H9 (cell line): ENCODE measurements at regions not wholly inside any gene's neighbourhood (a gene's known extent, or its start where the extent isn't known, plus 50 kb on each side); places are given as distances from the start of the nearest gene placed in this dataset.
A peak's percentile ranks its signal among the peaks of the same experiment; 100 is the strongest.

Experiments used
- DNase-seq: peaks from one replicate; pipeline ENCODE4 v3.0.0-alpha.2; 2017
- H2AFZ ChIP-seq: one replicate; pipeline ENCODE4 v1.6.1; 2013; ENCODE audit warnings: mild to moderate bottlenecking, low read length, control low read depth, moderate library complexity
- H2AK5ac ChIP-seq: 2 replicates; pipeline ENCODE4 v1.6.1; 2013; ENCODE audit warnings: low read length, control low read depth, mixed read lengths; ENCODE audit not compliant: insufficient read length
- H2BK120ac ChIP-seq: one replicate; pipeline ENCODE4 v1.6.1; 2013; ENCODE audit warnings: low read depth, mild to moderate bottlenecking, low read length, control low read depth, inconsistent platforms; ENCODE audit not compliant: poor library complexity, severe bottlenecking
- H2BK12ac ChIP-seq: 2 replicates; pipeline ENCODE4 v1.6.1; 2013; ENCODE audit warnings: low read length, control low read depth, mixed read lengths, low read depth; ENCODE audit not compliant: insufficient read length
- H2BK15ac ChIP-seq: 2 replicates; pipeline ENCODE4 v1.6.1; 2013; ENCODE audit warnings: low read depth, low read length, control low read depth
- H2BK20ac ChIP-seq: one replicate; pipeline ENCODE4 v1.6.1; 2013; ENCODE audit warnings: low read depth, mild to moderate bottlenecking, low read length, control low read depth, inconsistent platforms; ENCODE audit not compliant: poor library complexity, severe bottlenecking
- H2BK5ac ChIP-seq: 2 replicates; pipeline ENCODE4 v1.6.1; 2013; ENCODE audit warnings: low read length, control low read depth, mixed read lengths; ENCODE audit not compliant: insufficient read length
- H3K14ac ChIP-seq: 2 replicates; pipeline ENCODE4 v1.6.1; 2013; ENCODE audit warnings: low read length, control low read depth; ENCODE audit not compliant: insufficient read depth
- H3K18ac ChIP-seq: 2 replicates; pipeline ENCODE4 v1.6.1; 2013; ENCODE audit warnings: low read depth, mild to moderate bottlenecking, mixed read lengths, low read length, control low read depth; ENCODE audit not compliant: insufficient read length
- H3K23ac ChIP-seq: 2 replicates; pipeline ENCODE4 v1.6.1; 2013; ENCODE audit warnings: low read length, control low read depth, mixed read lengths, low read depth; ENCODE audit not compliant: insufficient read length
- H3K23me2 ChIP-seq: 2 replicates; pipeline ENCODE4 v1.6.1; 2013; ENCODE audit warnings: low read depth, mild to moderate bottlenecking, mixed read lengths, low read length, control low read depth; ENCODE audit not compliant: insufficient read length, poor library complexity, severe bottlenecking
- H3K27ac ChIP-seq: 2 replicates; pipeline ENCODE4 v1.5.1; 2013; ENCODE audit warnings: low read length, control low read depth, mixed read lengths, low read depth; ENCODE audit not compliant: insufficient read length
- H3K27me3 ChIP-seq: 2 replicates; pipeline ENCODE4 v1.6.1; 2013; ENCODE audit warnings: low read length, control low read depth, inconsistent platforms; ENCODE audit not compliant: insufficient read depth
- H3K4ac ChIP-seq: 2 replicates; pipeline ENCODE4 v1.6.1; 2013; ENCODE audit warnings: low read depth, mild to moderate bottlenecking, control low read depth, inconsistent platforms, low read length, moderate library complexity
- H3K4me1 ChIP-seq: 2 replicates; pipeline ENCODE4 v1.6.1; 2013; ENCODE audit warnings: low read length, control low read depth, inconsistent platforms; ENCODE audit not compliant: insufficient read depth
- H3K4me2 ChIP-seq: 2 replicates; pipeline ENCODE4 v1.6.1; 2013; ENCODE audit warnings: low read length, control low read depth, mixed read lengths; ENCODE audit not compliant: insufficient read length, insufficient read depth
- H3K56ac ChIP-seq: 2 replicates; pipeline ENCODE4 v1.6.1; 2013; ENCODE audit warnings: low read depth, mild to moderate bottlenecking, mixed read lengths, low read length, control low read depth; ENCODE audit not compliant: insufficient read length
- H3K79me1 ChIP-seq: 2 replicates; pipeline ENCODE4 v1.6.1; 2013; ENCODE audit warnings: low read depth, mild to moderate bottlenecking, moderate library complexity, low read length, control low read depth, inconsistent platforms; ENCODE audit not compliant: insufficient read depth, poor library complexity, severe bottlenecking
- H3K79me2 ChIP-seq: 2 replicates; pipeline ENCODE4 v1.6.1; 2013; ENCODE audit warnings: low read length, control low read depth, inconsistent platforms; ENCODE audit not compliant: insufficient read depth
- H3K9ac ChIP-seq: 2 replicates; pipeline ENCODE4 v1.6.1; 2013; ENCODE audit warnings: low read length, control low read depth, mixed read lengths; ENCODE audit not compliant: insufficient read length; ENCODE audit errors: extremely low read depth
- H3K9me3 ChIP-seq: one replicate; pipeline ENCODE4 v1.6.1; 2013; ENCODE audit warnings: low read depth, low read length, inconsistent platforms; ENCODE audit not compliant: control insufficient read depth
- H3T11ph ChIP-seq: one replicate; pipeline ENCODE4 v1.6.1; 2013; ENCODE audit warnings: mild to moderate bottlenecking, low read length, control low read depth, inconsistent platforms
- H4K20me1 ChIP-seq: one replicate; pipeline ENCODE4 v1.6.1; 2013; ENCODE audit not compliant: control insufficient read depth, insufficient read length, insufficient read depth
- H4K5ac ChIP-seq: 2 replicates; pipeline ENCODE4 v1.6.1; 2013; ENCODE audit warnings: low read depth, mild to moderate bottlenecking, mixed read lengths, low read length, control low read depth; ENCODE audit not compliant: insufficient read length
- H4K8ac ChIP-seq: replicated peaks from 2 replicates; pipeline ENCODE4 v1.6.1; 2013; ENCODE audit warnings: low read length, control low read depth, mixed read lengths, low read depth; ENCODE audit not compliant: insufficient read length
- H4K91ac ChIP-seq: 2 replicates; pipeline ENCODE4 v1.6.1; 2013; ENCODE audit warnings: low read depth, mild to moderate bottlenecking, moderate library complexity, mixed read lengths, low read length, control low read depth; ENCODE audit not compliant: insufficient read length
- H3K27ac Mint-ChIP-seq, 3 experiments: 2 replicates in 2 of 3; 3 replicates in 1 of 3; pipeline ENCODE4 v1.8.0; 2020 to 2021; ENCODE audit warnings: mixed read lengths in 3 of 3, mild to moderate bottlenecking in 1 of 3, moderate library complexity in 1 of 3
- H3K27me3 Mint-ChIP-seq: 2 replicates; pipeline ENCODE4 v1.8.0; 2021; ENCODE audit warnings: low read depth, mild to moderate bottlenecking, moderate library complexity, mixed read lengths
- H3K36me3 Mint-ChIP-seq, 3 experiments: 2 replicates in 2 of 3; 3 replicates in 1 of 3; pipeline ENCODE4 v1.8.0; 2020 to 2021; ENCODE audit warnings: low read depth in 3 of 3, mixed read lengths in 3 of 3; ENCODE audit not compliant: insufficient read depth in 1 of 3
- H3K4me1 Mint-ChIP-seq, 2 experiments: 2 replicates each; pipeline ENCODE4 v1.8.0; 2020; ENCODE audit warnings: mixed read lengths in 2 of 2
- H3K4me3 Mint-ChIP-seq, 2 experiments: 2 replicates in 1 of 2; 3 replicates in 1 of 2; pipeline ENCODE4 v1.8.0; 2020 to 2021; ENCODE audit warnings: mild to moderate bottlenecking in 2 of 2, mixed read lengths in 2 of 2, moderate library complexity in 1 of 2
- H3K9me3 Mint-ChIP-seq, 2 experiments: 2 replicates in 1 of 2; 3 replicates in 1 of 2; pipeline ENCODE4 v1.8.0; 2020; ENCODE audit warnings: mild to moderate bottlenecking in 2 of 2, mixed read lengths in 2 of 2, moderate library complexity in 1 of 2
- WGBS: extraction: QIAGEN DNeasy Blood & Tissue Kit; methylation state at CpG from one replicate; pipeline ENCODE4 v1.1.7; 2013; ENCODE audit warnings: missing lambda C conversion rate, low lambda C conversion rate, mixed read lengths; ENCODE audit not compliant: insufficient read length; ENCODE audit errors: extremely low coverage; 5-methylcytosine and 5-hydroxymethylcytosine counted together
- TF ChIP-seq, protein P1 (sequence below): fragments of 200-600 bp; sonication (generic); conservative IDR thresholded peaks from 3 replicates; pipeline ENCODE4 v1.8.0; 2021; ENCODE audit warnings: antibody characterized with exemption, mild to moderate bottlenecking

DNA sequence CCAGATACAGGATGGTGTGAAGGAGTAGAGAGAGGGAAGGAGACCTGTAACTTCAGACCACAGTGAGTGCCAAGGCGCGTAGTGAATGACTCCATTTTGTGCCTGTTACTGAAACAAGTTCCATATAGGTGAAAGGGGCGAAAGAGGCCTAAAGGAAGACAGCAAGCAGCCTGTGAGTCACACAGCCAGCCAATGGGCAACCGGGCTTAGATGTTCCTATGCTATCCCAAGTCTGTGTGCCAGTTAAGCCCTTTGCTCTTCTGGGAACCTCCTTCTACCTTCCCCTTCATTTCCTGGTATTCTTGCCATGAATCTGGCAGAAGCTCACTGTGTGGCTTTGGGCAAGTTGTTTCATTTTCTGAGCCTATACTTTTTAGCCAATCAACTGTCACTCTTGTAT is 161.8 kb upstream of the LDB2 start:
- no peaks in the 10 kb centered on the region for H3K79me1 ChIP-seq
- H3K27ac Mint-ChIP-seq = peak overlapping the region in 1 of 3 experiments; percentile 65; a peak in 1 of 7 replicates
- no peak for DNase-seq
- no peak overlapping the region for H3K56ac ChIP-seq
- no peaks in the 10 kb centered on the region; the same call in 1 of the 2 replicates for H3K27me3 Mint-ChIP-seq
- H3T11ph ChIP-seq = no peak overlapping the region
- H3K9me3 ChIP-seq = no peaks in the 10 kb centered on the region
- H2BK5ac ChIP-seq = no peak overlapping the region
- H2BK120ac ChIP-seq = no peak overlapping the region
- no peak overlapping the region for H3K4me3 Mint-ChIP-seq
- H4K20me1 ChIP-seq = no peaks in the 10 kb centered on the region
- H3K27ac ChIP-seq = no peak overlapping the region
- TF ChIP-seq, protein P1, sequence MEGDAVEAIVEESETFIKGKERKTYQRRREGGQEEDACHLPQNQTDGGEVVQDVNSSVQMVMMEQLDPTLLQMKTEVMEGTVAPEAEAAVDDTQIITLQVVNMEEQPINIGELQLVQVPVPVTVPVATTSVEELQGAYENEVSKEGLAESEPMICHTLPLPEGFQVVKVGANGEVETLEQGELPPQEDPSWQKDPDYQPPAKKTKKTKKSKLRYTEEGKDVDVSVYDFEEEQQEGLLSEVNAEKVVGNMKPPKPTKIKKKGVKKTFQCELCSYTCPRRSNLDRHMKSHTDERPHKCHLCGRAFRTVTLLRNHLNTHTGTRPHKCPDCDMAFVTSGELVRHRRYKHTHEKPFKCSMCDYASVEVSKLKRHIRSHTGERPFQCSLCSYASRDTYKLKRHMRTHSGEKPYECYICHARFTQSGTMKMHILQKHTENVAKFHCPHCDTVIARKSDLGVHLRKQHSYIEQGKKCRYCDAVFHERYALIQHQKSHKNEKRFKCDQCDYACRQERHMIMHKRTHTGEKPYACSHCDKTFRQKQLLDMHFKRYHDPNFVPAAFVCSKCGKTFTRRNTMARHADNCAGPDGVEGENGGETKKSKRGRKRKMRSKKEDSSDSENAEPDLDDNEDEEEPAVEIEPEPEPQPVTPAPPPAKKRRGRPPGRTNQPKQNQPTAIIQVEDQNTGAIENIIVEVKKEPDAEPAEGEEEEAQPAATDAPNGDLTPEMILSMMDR = no peak
- H3K27me3 ChIP-seq = no peaks in the 10 kb centered on the region
- H3K36me3 Mint-ChIP-seq = no peaks in the 10 kb centered on the region
- WGBS = no CpG with 5 or more reads among the region's 4 CpGs
- H4K91ac ChIP-seq = no peak overlapping the region
- H3K23ac ChIP-seq = no peak overlapping the region
- no peak overlapping the region for H2AK5ac ChIP-seq
- H3K9ac ChIP-seq = no peak overlapping the region
- H3K9me3 Mint-ChIP-seq = no peaks in the 10 kb centered on the region
- H2BK15ac ChIP-seq = no peak overlapping the region
- H3K4me1 Mint-ChIP-seq = peaks cover 6 to 8% of the 10 kb centered on the region in 2 experiments; a peak in 3 of 4 replicates
- no peaks in the 10 kb centered on the region for H3K23me2 ChIP-seq
- H4K8ac ChIP-seq = no peak overlapping the region
- no peak overlapping the region for H3K4ac ChIP-seq
- no peak overlapping the region for H2BK20ac ChIP-seq
- no peak overlapping the region for H4K5ac ChIP-seq
- H3K4me1 ChIP-seq = no peaks in the 10 kb centered on the region
- H3K79me2 ChIP-seq = no peaks in the 10 kb centered on the region
- H3K18ac ChIP-seq = no peak overlapping the region
- H2AFZ ChIP-seq = no peak overlapping the region
- H3K14ac ChIP-seq = no peak overlapping the region
- no peak overlapping the region for H3K4me2 ChIP-seq
- no peak overlapping the region for H2BK12ac ChIP-seq
